NCI-H2196 (cell line): ENCODE measurements at regions not wholly inside any gene's neighbourhood (a gene's known extent, or its start where the extent isn't known, plus 50 kb on each side); places are given as distances from the start of the nearest gene placed in this dataset.

Experiments used
- DNase-seq: peaks from one replicate; lab custom pipeline; 2025; ENCODE audit not compliant: unreplicated experiment; lab: John Stamatoyannopoulos, UW

DNA sequence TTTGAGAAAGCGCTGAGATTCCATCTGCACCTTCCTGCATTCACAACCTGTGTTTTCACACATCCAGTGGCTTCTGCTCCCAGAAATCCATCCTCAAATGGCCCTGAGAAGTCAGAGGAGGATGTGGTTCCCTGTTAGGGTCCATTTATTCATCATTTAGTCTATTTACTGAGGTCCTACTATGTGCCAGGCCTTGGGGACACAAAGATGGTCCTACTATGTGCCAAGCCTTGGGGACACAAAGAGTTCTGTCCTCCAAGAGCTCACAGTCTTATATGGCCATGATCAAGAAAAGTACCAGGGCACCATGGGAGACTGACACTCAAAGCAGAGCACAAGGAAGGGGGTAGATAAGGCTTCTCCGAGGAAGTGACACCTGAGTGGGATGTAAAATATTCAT lies 147.1 kb upstream of the ATP1B1 start:
- no peak for DNase-seq

GRCh38 chr1:168960114-168960513 lies 146.4 kb upstream of the ATP1B1 start:
- DNase-seq = no peak

DNA sequence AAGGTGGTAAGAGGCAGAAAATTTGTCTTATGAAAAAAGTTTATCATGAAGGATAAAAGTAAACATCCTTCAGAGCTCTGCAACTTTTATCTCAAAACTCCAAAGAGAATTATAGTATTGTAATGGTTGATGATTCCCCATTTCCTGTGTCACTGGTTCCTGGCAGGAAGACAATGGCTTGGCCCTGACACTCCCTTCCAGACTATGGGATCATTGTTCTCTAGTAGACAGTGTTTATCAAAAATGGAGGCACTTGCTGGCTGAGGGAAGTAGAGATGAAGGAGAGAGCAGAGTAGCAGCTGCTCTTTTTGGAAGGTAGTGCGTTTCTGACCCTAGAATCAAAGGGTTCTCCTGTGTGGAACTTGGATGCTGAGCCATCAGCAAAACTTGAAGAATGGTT lies 145.9 kb upstream of the ATP1B1 start:
- DNase-seq = no peak

- DNase-seq = no peak
These were observed 142.9 kb upstream of the ATP1B1 start for GRCh38 chr1:168963601-168964000.

DNA sequence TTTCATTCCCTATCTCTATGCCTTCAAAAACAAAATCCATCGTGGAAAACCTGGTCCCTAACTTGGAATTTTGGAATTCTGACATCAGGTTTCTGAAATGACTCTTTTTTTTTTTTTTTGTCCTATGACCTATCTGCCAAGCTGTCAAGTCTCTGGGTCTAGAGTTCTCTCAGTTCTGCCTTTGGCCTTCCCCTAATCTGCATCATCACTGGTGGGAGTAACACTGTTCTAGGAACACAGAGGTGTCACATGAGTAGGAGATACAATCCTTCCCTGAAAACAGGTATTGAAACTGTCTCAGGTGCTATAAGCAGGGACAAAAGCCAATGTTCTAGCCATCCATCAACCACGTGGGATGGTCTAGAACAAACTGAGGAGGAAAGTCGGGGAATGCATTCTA lies 142.0 kb upstream of the ATP1B1 start:
- no peak for DNase-seq

DNA sequence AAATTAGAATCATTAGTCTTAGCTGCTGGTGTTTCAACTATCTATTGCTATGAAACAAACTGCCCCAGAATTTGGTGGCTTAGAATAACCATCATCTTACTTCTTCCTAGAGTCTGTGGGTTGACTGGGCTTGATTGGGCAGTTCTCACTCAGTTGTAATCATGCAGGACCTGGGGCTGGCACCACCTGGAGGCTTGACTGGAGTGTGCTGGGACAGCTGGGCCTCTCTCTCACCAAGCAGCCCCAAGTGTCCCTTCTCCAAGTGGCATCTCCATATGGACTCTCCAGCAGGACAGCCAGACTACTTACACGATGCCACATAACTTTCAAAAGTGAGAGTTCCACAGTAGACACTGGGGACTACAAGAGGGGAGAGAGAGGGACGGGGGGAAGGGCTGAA lies 140.3 kb upstream of the ATP1B1 start:
- no peak for DNase-seq

DNA sequence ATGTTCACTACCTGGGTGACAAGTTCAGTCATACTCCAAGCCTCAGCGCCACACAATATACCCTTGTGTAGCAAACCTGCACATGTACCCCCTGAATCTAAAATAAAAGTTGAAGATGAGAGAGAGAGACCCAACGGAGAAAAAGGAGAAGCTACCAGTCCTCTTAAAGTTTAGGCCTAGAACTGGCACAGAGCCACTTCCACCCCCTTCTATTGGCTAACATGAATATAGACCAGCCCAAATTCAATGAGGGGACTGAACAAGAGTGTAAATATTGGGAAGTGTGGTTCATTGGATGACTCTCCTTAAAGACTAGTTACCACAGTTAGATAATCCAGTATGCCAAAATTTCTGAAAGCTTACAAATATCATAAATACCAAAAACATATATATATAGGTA lies 139.9 kb upstream of the ATP1B1 start:
- no peak for DNase-seq

GRCh38 chr1:168970926-168971659 lies 135.4 kb upstream of the ATP1B1 start:
- DNase-seq = peak; percentile 30

GRCh38 chr1:168972225-168972624 lies 134.3 kb upstream of the ATP1B1 start:
- peak; percentile 26 for DNase-seq

GRCh38 chr1:168972887-168973286 lies 133.6 kb upstream of the ATP1B1 start:
- DNase-seq = peak; percentile 89

- DNase-seq = no peak
These were observed 132.4 kb upstream of the ATP1B1 start for GRCh38 chr1:168974117-168974516.

DNA sequence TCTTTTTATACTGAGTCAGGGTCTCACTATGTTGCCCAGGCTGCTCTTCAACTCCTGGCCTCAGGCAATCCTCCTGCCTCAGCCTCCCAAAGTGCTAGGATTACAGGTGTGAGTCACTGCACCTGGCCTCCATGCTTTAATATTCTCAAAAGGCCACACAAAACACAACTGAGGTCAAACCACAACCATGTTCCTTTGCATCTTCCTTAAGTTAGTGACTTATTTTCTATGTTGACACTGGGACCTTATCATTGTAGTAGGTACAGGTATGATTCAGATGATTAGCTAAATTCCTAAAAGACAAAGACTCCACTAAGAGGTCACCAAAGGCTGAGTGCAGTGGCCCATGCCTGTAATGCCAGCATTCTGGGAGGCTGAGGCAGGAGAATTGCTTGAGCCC lies 131.9 kb upstream of the ATP1B1 start:
- no peak for DNase-seq

GRCh38 chr1:168976267-168976666 lies 130.2 kb upstream of the ATP1B1 start:
- no peak for DNase-seq

- no peak for DNase-seq
These were observed 128.9 kb upstream of the ATP1B1 start for GRCh38 chr1:168977618-168978017.

GRCh38 chr1:168979276-168979675 lies 127.2 kb upstream of the ATP1B1 start:
- DNase-seq = no peak

- no peak for DNase-seq
These were observed 126.3 kb upstream of the ATP1B1 start for GRCh38 chr1:168980180-168980579.

GRCh38 chr1:168980656-168981055 lies 125.8 kb upstream of the ATP1B1 start:
- DNase-seq = no peak

GRCh38 chr1:168982778-168983177 lies 123.7 kb upstream of the ATP1B1 start:
- DNase-seq = no peak

- DNase-seq = no peak
These were observed 119.2 kb upstream of the ATP1B1 start for GRCh38 chr1:168987330-168987729.

- DNase-seq = no peak
These were observed 118.6 kb upstream of the ATP1B1 start for GRCh38 chr1:168987923-168988322.

- no peak for DNase-seq
These were observed 116.5 kb upstream of the ATP1B1 start for GRCh38 chr1:168989985-168990384.

- no peak for DNase-seq
These were observed 114.6 kb upstream of the ATP1B1 start for GRCh38 chr1:168991667-168992475.
